ENCODE measurements at regions not wholly inside any gene's neighbourhood (a gene's known extent, or its start where the extent isn't known, plus 50 kb on each side); places are given as distances from the start of the nearest gene placed in this dataset.
"Not testable (repeated sequence)": the region's sequence is repeated elsewhere in the genome, so short reads cannot be mapped to it uniquely, and the experiment has no call there.

DNA sequence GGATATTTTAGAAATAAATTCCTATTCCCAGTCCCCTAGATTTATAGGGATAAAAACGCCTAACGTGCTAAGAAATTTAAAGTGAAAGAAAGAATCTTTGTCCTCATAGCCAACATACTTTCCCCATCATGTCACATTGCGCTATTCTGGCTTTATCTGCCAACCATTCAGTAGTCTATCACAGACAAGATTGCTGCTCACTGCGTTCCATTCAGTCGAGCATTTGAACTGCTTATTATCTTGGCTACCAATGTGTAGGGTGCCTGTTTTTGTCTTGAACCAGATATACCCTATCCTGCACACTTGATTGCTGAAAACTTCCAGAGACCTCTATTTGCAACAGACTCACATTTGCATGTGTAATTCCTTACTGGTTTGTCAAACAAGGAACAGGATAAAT, 751.5 kb downstream of the EPHA7 start:
- DNase-seq (ENCODE audit: extremely low read depth, low read depth) = no peak

DNA sequence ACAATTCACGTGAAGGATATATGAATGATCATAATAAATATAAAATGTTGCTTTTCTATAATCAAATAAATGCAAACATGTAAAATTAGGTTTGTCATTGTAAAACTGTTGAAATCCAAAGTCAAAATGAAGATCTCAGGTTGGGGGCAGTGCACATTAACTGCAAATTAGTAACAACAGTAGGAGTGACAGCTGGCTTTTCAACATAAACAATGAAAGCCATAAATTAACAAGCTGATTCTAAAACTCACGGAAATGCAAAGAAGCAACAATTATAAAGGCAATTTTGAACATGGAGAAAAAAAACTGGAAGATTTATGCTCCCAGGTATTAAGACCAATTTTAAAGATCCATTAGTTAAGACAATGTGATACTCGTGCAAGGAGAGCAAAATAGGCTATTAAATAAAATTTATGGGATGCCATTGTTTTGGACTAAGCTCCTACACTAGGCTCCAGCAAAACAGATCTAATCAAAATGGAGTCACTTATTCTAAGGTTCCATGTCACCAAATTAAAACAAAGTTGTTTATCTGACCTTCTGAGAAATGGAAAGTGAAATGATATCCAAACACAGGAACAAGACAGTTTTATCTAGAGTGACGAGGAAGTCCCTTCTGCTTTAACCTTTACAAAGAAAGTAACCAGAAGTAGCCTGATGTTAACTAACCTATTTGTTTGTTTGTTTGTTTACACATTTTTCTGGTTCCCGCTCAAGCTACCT, 770.8 kb downstream of the EPHA7 start:
- DNase-seq (ENCODE audit: extremely low read depth, low read depth) = no peak

DNA sequence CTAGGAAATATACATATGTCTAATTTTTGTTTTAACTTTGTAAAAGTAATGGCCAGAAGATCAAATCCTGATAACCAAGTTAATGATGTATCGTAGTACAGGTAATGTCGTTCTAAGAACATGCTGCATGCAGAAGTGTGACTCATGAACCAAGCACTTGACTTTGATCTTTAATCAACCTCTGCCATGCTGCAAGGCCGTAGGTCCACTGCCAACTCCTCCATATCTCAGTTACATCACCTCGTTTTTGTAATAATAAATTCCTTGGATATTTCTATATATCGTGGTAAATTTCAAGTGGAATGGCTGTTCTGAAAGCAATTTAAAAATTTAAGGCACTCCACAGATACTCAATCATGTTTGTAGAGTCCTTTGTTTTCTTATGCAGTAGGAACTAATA, 771.7 kb downstream of the EPHA7 start:
- DNase-seq (ENCODE audit: extremely low read depth, low read depth) = no peak

DNA sequence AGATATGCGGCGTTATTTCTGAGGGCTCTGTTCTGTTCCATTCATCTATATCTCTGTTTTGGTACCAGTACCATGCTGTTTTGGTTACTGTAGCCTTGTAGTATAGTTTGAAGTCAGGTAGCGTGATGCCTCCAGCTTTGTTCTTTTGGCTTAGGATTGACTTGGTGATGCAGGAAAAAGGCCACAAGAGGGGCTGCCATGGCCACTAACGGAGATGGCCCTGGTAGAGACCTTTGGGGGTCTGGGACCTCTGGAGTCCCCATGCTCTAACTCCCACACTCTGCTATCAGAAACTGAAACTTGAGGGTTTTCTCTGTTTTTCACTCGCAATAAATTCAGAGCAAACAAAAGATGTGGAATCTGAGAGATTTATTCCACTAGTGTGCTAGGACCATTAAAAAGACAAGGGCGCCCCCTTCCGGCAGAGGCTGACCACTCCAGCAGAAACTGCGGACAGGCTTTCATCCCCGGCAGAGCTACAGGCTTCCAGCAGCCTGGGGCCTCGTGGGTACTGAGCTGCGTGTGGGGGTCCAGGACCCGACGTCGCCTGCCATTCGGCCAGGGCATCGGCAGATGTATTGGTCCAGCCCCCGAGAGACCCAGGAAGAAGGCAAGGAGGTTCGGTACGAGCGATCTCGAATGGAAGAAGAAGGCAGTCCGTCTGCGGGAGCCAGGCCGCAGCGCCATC, 775.1 kb downstream of the EPHA7 start:
- DNase-seq (ENCODE audit: extremely low read depth, low read depth) = not testable (repeated sequence)

DNA sequence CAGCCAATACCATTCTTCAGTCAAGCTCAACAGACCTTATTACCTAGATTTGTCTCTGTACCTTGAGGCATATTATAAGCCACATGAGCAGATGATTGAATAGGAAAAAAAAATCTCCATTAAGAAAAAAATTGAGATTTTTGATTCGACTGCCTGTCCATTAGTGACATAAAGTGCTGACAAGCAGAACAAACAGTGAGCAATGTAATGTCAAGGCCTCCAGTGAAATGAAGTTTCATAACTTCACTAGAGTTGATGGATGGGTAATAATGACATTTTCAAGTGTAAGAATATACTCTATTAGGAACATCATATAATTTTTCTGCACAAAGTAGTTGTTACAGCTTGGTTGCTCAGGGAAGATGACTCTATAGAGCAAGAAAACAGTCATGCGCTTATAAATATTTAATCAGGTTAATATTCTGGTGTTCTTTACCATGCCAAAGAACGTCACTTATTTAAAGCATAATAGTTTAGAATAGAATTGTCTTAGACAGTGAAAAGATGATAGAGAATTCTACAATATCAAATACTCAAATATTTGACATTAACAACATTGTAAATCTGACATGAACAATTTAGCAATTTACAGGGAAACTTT, 783.7 kb downstream of the EPHA7 start:
- no peak for DNase-seq (ENCODE audit: extremely low read depth, low read depth)

DNA sequence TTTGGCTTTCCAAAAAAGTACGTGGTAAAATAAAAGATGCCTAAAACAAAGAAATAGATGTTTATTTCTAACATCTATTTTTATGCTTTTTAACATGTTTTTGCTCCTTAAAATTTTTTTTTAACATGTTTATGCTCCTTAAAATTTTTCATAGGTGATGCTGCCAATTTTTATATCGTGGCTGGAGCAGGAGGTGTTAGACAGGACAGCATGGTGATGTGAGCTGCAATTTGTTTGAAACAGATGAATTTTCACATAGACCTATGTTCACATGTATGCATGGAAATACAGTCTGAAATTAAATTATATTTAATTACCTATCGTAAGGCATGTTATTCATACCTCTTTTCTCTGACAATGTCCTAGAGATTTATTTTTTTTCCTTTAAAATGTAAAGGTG, 784.8 kb downstream of the EPHA7 start:
- DNase-seq (ENCODE audit: extremely low read depth, low read depth) = no peak

DNA sequence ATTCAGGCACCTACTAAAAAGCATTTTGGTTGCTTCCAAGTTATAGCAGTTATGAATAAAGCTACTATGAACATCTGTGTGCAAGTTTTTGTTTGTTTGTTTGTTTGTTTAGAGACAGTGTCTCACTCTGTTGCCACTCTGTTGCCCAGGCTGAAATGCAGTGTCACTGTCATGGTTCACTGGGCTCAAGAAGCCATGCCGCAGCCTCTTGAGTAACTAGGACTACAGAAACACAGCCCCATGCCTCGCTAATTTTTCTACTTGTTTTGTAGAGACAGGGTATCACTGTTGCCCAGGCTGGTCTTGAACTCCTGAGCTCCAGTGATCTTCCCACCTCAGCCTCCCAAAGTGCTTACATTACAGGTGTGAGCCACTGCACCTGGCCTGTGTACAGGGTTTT, 795.9 kb downstream of the EPHA7 start:
- DNase-seq (ENCODE audit: extremely low read depth, low read depth) = no peak

DNA sequence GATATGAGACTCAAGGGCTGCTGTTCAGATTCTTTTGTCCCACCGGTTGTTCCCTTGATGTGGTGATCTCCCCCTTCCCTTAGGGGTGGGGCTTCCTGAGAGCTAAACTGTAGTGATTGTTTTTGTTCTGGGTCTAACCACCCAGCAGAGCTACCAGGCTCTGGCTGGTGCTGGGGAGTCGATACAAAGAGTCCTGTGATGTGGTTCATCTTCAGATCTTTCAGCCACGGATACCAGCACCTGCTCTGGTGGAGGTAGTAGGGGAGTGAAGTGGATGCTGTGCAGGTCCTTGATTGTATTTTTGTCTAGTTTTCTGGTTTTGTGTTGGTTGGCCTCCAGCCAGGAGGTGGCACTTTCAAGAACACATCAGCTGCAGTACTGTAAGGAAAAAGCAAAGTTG, 801.6 kb downstream of the EPHA7 start:
- no peak for DNase-seq (ENCODE audit: extremely low read depth, low read depth)

DNA sequence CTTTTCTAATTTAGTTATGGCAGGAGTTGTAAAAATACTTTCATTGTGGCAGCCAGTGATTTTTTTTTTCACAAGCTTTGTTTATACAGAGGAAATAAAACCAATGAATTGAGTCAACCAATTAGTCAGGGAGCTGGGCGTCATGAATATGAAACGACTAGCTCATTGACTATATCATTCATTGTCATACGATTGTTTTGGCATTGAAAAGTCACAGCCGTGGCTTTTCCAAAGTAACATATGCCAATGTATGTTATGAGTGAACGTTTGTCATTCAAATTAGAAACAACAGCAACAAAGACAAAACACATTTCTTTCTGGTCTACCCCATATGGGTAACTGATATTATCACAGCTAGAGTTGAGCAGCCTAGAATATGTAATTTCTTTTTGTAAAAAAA, 810.6 kb downstream of the EPHA7 start:
- no peak for DNase-seq (ENCODE audit: extremely low read depth, low read depth)

DNA sequence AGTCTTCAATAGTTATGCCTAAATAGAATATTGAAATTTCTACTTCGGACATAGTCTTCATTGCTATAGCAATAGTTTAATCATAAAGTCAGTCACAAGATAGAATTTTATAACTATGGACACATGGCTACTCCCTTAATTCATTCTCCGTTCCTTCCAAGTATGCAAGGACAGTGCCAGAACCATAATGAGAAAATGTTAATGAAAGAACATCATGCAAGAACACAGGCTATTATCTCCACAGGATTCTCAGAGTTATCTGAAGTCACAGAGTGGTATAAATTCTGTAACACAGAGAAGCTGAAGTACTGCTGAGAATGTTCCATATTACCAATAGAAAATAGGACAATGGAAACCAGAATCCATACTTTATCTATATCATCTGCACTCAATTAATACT, 826.2 kb downstream of the EPHA7 start:
- DNase-seq (ENCODE audit: extremely low read depth, low read depth) = no peak

DNA sequence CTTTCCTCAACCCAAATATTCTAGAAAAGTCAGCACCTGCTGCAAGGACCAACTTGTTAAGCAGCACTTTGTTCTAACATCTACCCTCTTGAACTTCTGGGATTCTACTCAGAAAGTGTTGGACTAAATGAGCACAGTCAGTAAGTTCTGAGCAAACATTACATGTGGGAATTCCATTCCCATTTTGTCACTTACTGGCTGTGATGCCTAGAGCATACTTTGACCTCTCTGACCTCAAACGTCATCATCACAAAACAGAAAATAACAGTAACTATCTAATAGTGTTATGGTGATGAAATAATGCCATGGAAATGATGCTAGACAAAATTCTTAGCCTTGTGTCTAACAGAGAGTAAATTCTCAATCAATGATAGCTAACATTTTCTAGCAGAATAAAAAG, 829.4 kb downstream of the EPHA7 start:
- DNase-seq (ENCODE audit: extremely low read depth, low read depth) = no peak

DNA sequence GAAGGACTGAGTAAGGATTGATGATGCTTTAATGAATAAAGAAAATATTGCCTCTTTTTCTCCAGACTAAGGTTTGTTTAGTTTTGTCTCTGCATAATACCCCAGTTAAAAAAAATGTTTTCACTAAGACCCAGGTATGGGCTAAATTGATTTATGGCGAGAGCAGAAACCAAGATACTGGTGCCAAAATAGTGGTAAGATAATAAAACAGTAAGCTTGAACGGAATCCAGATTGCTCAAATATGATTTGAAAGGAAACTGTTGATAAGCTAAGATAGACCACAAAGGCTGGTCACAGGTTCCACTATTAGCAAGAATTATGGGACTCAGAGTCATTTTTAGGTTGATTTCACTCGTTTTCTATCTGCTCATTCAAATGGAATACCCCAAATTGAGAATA, 831.2 kb downstream of the EPHA7 start:
- DNase-seq (ENCODE audit: extremely low read depth, low read depth) = no peak

DNA sequence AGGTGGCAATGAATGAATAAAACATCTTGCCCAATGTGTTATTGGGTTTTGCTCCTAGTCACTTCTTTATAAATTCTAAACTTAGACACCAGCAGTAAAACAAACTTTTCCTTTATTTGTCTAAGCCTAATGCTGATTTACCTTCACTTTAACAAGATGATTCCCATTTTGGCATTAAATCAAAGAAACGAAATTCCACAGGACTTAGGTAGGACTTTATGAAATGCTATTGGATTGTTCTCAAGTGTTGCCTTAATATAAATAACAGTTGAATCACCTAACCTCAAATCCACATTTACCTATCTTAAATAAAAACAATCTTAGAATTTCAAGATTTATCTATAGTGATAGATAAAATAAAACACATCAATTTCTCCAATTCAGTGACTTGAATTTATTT, 831.8 kb downstream of the EPHA7 start:
- no peak for DNase-seq (ENCODE audit: extremely low read depth, low read depth)

DNA sequence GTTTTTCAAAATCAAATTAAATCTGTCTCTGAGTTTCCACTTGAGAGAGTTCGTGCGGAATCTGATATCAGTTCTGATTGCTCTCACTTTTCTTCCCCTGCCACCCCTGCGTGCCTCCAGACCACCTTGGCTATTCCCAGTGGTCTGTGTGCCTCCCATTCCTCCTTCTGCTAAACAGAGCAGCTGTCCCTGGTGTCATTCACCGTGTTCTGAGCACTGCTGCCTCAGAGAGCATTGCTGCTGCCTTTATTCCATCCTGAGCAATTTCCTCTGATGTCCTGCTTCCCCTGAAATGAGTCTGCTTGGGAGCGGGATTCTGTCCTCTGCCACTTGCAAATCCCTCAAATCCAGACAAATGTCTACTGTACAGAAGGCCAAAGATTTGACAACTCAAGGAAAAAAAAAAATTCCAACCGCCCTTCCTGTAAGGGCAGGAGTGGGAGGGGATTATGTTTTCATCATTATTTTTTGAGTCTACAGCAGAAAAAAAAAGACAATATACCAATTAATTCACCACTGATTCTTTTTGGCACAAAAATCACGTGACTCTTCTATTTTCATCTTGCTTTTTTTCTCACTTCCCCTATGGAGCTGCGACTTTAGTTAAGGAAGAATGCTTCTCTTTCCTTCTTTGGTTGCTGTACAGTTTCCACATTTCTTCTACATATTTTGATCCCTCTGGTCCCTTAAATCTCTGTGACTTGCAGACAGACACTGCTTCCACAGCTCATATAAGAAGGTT, 833.0 kb downstream of the EPHA7 start:
- no peak for DNase-seq (ENCODE audit: extremely low read depth, low read depth)

DNA sequence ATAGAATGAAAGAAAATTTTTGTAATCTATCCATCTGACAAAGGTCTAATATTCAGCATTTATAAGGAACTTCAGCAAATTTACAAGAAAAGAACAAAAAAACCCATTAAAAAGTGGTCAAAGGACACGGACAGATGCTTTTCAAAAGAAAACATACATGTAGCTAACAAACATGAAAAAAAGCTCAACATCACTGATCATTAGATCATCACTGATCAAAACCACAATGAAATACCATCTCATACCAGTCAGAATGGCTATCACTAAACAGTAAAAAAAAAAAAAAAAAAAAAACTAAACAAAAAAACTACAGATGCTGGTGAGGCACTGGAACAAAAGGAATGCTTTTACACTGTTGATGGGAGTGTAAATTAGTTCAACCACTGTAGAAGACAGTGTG, 837.1 kb downstream of the EPHA7 start:
- DNase-seq (ENCODE audit: extremely low read depth, low read depth) = no peak

DNA sequence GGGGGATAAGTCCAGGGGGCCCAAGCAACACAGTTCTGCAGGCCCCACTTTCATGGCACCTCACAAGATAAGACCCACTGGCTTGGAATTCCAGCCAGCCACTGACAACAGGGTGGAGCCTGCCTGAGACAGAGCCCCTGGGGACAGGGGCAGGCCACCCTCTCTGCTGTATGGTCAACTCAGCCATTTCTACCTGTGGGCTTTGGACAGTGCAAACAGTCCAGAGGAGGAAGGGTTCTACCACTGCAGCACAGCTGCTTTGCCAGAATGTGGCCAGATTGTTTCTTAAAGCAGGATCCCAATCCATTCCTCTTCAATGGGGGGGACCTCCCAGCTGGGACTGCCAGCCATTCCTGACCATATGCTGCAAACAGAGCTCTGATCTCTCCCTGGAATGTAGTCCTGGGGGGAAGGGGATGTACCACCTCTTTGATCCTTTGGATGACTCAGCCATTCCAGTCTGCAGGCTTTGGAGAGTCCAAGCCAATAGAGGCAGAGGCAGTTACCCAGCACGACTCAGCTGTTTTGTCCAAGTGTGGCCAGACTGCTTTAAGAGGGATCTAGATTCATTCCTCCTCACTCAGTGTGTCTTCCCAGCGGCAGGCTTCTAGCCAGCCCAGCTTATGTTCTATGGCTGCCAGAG, 842.2 kb downstream of the EPHA7 start:
- no peak for DNase-seq (ENCODE audit: extremely low read depth, low read depth)

DNA sequence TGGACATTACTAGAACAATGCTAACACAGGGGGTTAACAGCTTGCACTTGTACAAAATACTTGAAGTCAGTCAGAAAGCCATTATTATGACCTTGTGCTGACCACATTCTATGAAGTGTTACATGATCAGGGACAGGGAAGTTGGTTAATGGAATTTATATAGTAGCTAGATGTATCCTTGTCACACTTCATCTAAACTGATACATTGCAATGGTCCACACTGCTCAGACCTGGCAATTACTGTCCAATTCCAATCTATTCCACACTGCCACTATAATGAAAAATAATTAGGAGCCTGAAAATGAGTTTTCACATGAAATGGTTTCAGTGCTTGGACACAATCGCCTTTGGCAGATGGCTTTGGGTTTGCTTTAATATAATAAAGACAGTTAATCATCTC, 850.8 kb downstream of the EPHA7 start:
- DNase-seq (ENCODE audit: extremely low read depth, low read depth) = no peak

DNA sequence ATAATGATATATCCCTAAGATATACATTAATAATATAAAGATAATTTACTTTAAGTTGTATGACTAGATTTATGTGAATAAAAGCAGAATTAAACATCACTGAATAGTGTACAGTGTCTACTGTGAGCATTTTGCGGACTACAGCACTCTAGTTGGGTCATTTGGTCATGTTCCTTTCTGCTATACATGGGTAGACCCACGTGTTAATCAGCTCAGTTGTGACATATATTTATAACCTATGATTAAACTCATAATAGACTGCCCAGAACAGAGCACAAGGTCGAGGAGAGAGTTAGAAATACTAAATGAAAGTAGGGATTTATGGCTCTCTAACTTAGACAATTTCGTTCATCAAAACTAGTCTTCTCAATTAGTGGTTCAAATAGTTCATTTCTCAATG, 852.7 kb downstream of the EPHA7 start:
- DNase-seq (ENCODE audit: extremely low read depth, low read depth) = no peak

DNA sequence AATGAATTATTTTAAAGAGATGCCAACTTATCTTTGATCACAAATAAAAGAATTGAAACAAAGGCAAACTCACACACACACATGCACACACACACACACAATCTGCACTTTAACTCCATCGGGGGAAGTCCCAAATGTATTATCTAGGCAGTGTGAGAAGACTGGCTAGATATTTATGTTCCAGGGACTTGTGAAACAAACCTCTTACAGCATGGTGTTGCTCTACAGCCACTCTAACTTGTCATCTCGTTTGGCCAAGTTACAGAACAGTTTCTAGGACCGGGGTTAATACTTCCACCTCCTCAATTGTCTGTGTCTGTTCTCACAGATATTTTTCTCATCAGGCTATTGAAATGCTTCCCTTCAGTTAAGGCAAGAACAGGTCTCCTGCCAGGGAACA, 855.0 kb downstream of the EPHA7 start:
- DNase-seq (ENCODE audit: extremely low read depth, low read depth) = no peak

DNA sequence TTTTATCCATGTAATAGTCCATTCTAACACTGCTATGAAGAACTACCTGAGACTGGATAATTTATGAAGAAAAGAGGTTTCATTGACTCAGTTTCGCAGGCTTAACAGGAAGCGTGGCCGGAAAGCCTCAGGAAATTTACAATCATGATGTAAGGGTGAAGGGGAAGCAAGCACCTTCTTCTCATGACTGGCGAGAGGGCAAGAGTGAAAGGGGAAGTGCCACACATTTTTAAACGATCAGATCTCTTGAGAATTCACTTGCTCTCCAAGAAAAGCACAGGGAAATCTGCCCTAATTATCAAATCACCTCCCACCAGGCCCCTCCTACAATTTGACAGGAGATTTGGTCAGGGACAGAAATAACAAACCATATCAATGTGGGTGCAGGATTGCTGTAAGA, 859.7 kb downstream of the EPHA7 start:
- no peak for DNase-seq (ENCODE audit: extremely low read depth, low read depth)

DNA sequence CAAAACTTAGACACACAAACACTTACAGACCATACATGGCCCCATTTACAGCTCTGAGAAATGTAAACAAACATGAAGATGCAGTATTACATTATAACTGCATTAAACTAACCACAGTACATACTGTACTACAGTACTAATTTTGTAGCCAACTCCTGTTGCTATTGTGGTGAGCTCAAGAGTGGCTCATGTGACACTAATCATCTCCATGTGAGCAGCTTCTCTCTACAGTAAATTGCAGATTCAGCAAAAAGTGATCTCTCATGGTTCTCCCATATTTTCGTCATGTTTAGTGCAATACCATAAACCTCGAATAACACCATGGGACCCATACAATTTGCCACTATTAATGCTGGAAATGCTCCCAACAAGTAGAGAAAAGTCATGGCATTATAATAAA, 860.4 kb downstream of the EPHA7 start:
- DNase-seq (ENCODE audit: extremely low read depth, low read depth) = no peak
